ENCODE measurements at regions not wholly inside any gene's neighbourhood (a gene's known extent, or its start where the extent isn't known, plus 50 kb on each side); places are given as distances from the start of the nearest gene placed in this dataset.

GRCh38 chr9:90029996-90030395 lies 425.2 kb downstream of the GADD45G start:
- TF ChIP-seq CTCF (IDR thresholded peaks at IDR 0.05) = no peak
- H3K9me3 ChIP-seq = no peaks in the 10 kb centered on the region
- DNase-seq (ENCODE audit: low spot score in 2 of 2) = no peak
- no peaks in the 10 kb centered on the region for H3K4me1 ChIP-seq
- no peak overlapping the region for H3K27ac ChIP-seq
- H3K4me3 ChIP-seq = no peak overlapping the region
- H3K27me3 ChIP-seq = no peaks in the 10 kb centered on the region
- intact Hi-C loops (cut with DNase I) = no loop called here
- H3K36me3 ChIP-seq = no peaks in the 10 kb centered on the region

GRCh38 chr9:90032296-90033027 lies 427.6 kb downstream of the GADD45G start:
- intact Hi-C loops (cut with DNase I) = no loop called here
- Histone ChIP-seq H3K9me3 (no peaks in the 10 kb centered on the region), H3K36me3 (no peaks in the 10 kb centered on the region), H3K27me3 (no peaks in the 10 kb centered on the region), H3K4me3 (no peak overlapping the region), H3K27ac (no peak overlapping the region), H3K4me1 (no peaks in the 10 kb centered on the region)
- no peak for TF ChIP-seq CTCF (IDR thresholded peaks at IDR 0.05)
- DNase-seq (ENCODE audit: low spot score in 2 of 2) = no peak

- H3K4me1 ChIP-seq = no peaks in the 10 kb centered on the region
- intact Hi-C loops (cut with DNase I) = no loop called here
- no peak for DNase-seq (ENCODE audit: low spot score in 2 of 2)
- no peak overlapping the region for H3K27ac ChIP-seq
- H3K9me3 ChIP-seq = no peaks in the 10 kb centered on the region
- TF ChIP-seq CTCF (IDR thresholded peaks at IDR 0.05) = no peak
- H3K27me3 ChIP-seq = no peaks in the 10 kb centered on the region
- H3K4me3 ChIP-seq = no peak overlapping the region
- H3K36me3 ChIP-seq = no peaks in the 10 kb centered on the region
Measured at GRCh38 chr9:90033028-90033650, 428.3 kb downstream of the GADD45G start.

GRCh38 chr9:90034071-90034470 lies 429.3 kb downstream of the GADD45G start:
- Histone ChIP-seq H3K27ac (no peak overlapping the region), H3K27me3 (no peaks in the 10 kb centered on the region), H3K4me1 (no peaks in the 10 kb centered on the region), H3K9me3 (no peaks in the 10 kb centered on the region), H3K4me3 (no peak overlapping the region), H3K36me3 (no peaks in the 10 kb centered on the region)
- intact Hi-C loops (cut with DNase I) = no loop called here
- no peak for TF ChIP-seq CTCF (IDR thresholded peaks at IDR 0.05)
- no peak for DNase-seq (ENCODE audit: low spot score in 2 of 2)

GRCh38 chr9:90035471-90035870 lies 430.7 kb downstream of the GADD45G start:
- no peak for DNase-seq (ENCODE audit: low spot score in 2 of 2)
- no peaks in the 10 kb centered on the region for H3K4me1 ChIP-seq
- no peak for TF ChIP-seq CTCF (IDR thresholded peaks at IDR 0.05)
- no peaks in the 10 kb centered on the region for H3K27me3 ChIP-seq
- H3K36me3 ChIP-seq = no peaks in the 10 kb centered on the region
- H3K27ac ChIP-seq = no peak overlapping the region
- no peak overlapping the region for H3K4me3 ChIP-seq
- no peaks in the 10 kb centered on the region for H3K9me3 ChIP-seq
- intact Hi-C loops (cut with DNase I) = no loop called here

Data from ascending aorta (tissue), 2 donors.